Panc1 (cell line): ENCODE measurements at regions not wholly inside any gene's neighbourhood (a gene's known extent, or its start where the extent isn't known, plus 50 kb on each side); places are given as distances from the start of the nearest gene placed in this dataset.

ENCODE experiments used
- ATAC-seq: fragments of 200-7000 bp; cut with Tn5 transposase; 2 replicates; pipeline ENCODE4 v1.9.1; 2020; ENCODE audit warnings: mild to moderate bottlenecking, moderate library complexity
- BruUV-seq: library from RNA; stranded (reverse); fragments of 400-500 nt; replicated peaks from 2 replicates; lab custom pipeline; 2021; lab: Mats Ljungman, UMichigan
- CTCF ChIA-PET: fragments of 300-600 bp; sonication (Branson Sonifier 250); formaldehyde crosslinking; loops from one replicate; lab custom pipeline; 2022; ENCODE audit warnings: antibody characterized with exemption; lab: Charles Lee
- POLR2A ChIA-PET: fragments of 300-600 bp; sonication (Branson Sonifier 250); formaldehyde crosslinking; loops from one replicate; lab custom pipeline; 2022; ENCODE audit warnings: antibody characterized with exemption; lab: Charles Lee
- DNase-seq: peaks from one replicate; pipeline ENCODE4 v3.0.0-alpha.2; 2010; ENCODE audit warnings: low read depth, low spot score
- H3K27ac ChIP-seq: 2 replicates; pipeline ENCODE4 v1.5.1; 2011; ENCODE audit warnings: mild to moderate bottlenecking, low read length, inconsistent platforms
- H3K27me3 ChIP-seq: fragments of 200-500 bp; sonication (Bioruptor generic); 2 replicates; pipeline ENCODE4 v1.6.0; 2014; ENCODE audit warnings: low read length, inconsistent platforms; ENCODE audit not compliant: control insufficient read depth, insufficient read depth
- H3K36me3 ChIP-seq: fragments of 200-500 bp; sonication (Bioruptor generic); 2 replicates; pipeline ENCODE4 v1.5.1; 2014; ENCODE audit warnings: inconsistent platforms, mild to moderate bottlenecking, low read length, moderate library complexity; ENCODE audit not compliant: control insufficient read depth, insufficient read depth
- H3K4me1 ChIP-seq: 2 replicates; pipeline ENCODE4 v1.5.1; 2011; ENCODE audit warnings: inconsistent platforms, mild to moderate bottlenecking, low read length, moderate library complexity; ENCODE audit not compliant: control insufficient read depth, insufficient read depth
- H3K4me3 ChIP-seq, 2 experiments: 2 replicates each; pipeline ENCODE4 v1.5.1; 2011 to 2012; ENCODE audit warnings: low read depth in 2 of 2, low read length in 2 of 2, mild to moderate bottlenecking in 2 of 2, inconsistent platforms in 1 of 2, moderate library complexity in 1 of 2
- H3K9me3 ChIP-seq: fragments of 200-500 bp; sonication (Bioruptor generic); 2 replicates; pipeline ENCODE4 v1.5.1; 2014; ENCODE audit warnings: low read depth, mild to moderate bottlenecking, inconsistent platforms, low read length, moderate library complexity; ENCODE audit not compliant: control insufficient read depth, insufficient read depth
- POLR2AphosphoS5 ChIP-seq: IDR thresholded peaks from 2 replicates; pipeline ENCODE4 v1.6.1; 2012; ENCODE audit warnings: mild to moderate bottlenecking, low read depth, low read length, moderate library complexity
- REST ChIP-seq, 2 experiments: IDR thresholded peaks; 2 replicates each; pipeline ENCODE4 v1.6.1; 2011 to 2012; ENCODE audit warnings: low read depth in 2 of 2, control low read depth in 1 of 2, low read length in 1 of 2, mild to moderate bottlenecking in 1 of 2, moderate library complexity in 1 of 2; ENCODE audit not compliant: insufficient read depth in 1 of 2
- SIN3A ChIP-seq: IDR thresholded peaks from 2 replicates; pipeline ENCODE4 v1.6.1; 2012; ENCODE audit warnings: low read depth, mild to moderate bottlenecking, low read length, moderate library complexity, borderline replicate concordance; ENCODE audit not compliant: insufficient read depth
- TCF7L2 ChIP-seq: IDR thresholded peaks from 2 replicates; pipeline ENCODE4 v1.6.1; 2011; ENCODE audit warnings: mild to moderate bottlenecking, low read depth, low read length, inconsistent platforms
- in situ Hi-C: cut with HindIII; loops from 2 replicates; pipeline ENCODE4 v1.10.0; 2016; ENCODE audit warnings: low sequenced_read_pairs, low pct_unique_long_range_greater_than_20kb
- intact Hi-C: fragments of 100-400 bp; cut with micrococcal nuclease; formaldehyde crosslinking; loops from one replicate; pipeline ENCODE4 v1.10.0; 2022; ENCODE audit not compliant: unreplicated experiment
- TF ChIP-seq, protein P1 (sequence below): fragments of 450-650 bp; IDR thresholded peaks from 2 replicates; pipeline ENCODE4 v1.5.1; 2017; ENCODE audit warnings: mild to moderate bottlenecking

- in situ Hi-C loops (no loop called here), intact Hi-C loops (no loop called here)
- no peaks in the 10 kb centered on the region for H3K36me3 ChIP-seq
- no peaks in the 10 kb centered on the region for H3K27me3 ChIP-seq
- H3K27ac ChIP-seq, result no peak overlapping the region
- ChIA-PET POLR2A (no interaction called here), CTCF (no interaction called here)
- no TSS peak for BruUV-seq
- ATAC-seq (no peak), DNase-seq (no peak)
- no peak overlapping the region for H3K4me3 ChIP-seq
- H3K4me1 ChIP-seq, result no peaks in the 10 kb centered on the region
- no peaks in the 10 kb centered on the region for H3K9me3 ChIP-seq
- TF ChIP-seq SIN3A, result no peak
- no peak for TF ChIP-seq POLR2AphosphoS5
- TF ChIP-seq, protein P1, sequence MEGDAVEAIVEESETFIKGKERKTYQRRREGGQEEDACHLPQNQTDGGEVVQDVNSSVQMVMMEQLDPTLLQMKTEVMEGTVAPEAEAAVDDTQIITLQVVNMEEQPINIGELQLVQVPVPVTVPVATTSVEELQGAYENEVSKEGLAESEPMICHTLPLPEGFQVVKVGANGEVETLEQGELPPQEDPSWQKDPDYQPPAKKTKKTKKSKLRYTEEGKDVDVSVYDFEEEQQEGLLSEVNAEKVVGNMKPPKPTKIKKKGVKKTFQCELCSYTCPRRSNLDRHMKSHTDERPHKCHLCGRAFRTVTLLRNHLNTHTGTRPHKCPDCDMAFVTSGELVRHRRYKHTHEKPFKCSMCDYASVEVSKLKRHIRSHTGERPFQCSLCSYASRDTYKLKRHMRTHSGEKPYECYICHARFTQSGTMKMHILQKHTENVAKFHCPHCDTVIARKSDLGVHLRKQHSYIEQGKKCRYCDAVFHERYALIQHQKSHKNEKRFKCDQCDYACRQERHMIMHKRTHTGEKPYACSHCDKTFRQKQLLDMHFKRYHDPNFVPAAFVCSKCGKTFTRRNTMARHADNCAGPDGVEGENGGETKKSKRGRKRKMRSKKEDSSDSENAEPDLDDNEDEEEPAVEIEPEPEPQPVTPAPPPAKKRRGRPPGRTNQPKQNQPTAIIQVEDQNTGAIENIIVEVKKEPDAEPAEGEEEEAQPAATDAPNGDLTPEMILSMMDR, result no peak
- TF ChIP-seq REST (IDR thresholded peaks at IDR 0.05; ENCODE audit: insufficient read depth in 1 of 2, low read depth in 2 of 2, low read length in 1 of 2), result no peak
- no peak for TF ChIP-seq TCF7L2
Observed at GRCh38 chr16:5793556-5793955, 696.0 kb upstream of the EEF2KMT start.

GRCh38 chr16:5791011-5791657 lies 693.5 kb upstream of the EEF2KMT start:
- intact Hi-C loops, result no loop called here
- BruUV-seq, result no TSS peak
- POLR2A ChIA-PET, result no interaction called here
- no peak overlapping the region for H3K4me3 ChIP-seq
- no peaks in the 10 kb centered on the region for H3K4me1 ChIP-seq
- in situ Hi-C loops, result no loop called here
- no peak for ATAC-seq
- H3K27ac ChIP-seq, result no peak overlapping the region
- H3K36me3 ChIP-seq, result no peaks in the 10 kb centered on the region
- TF ChIP-seq SIN3A (no peak), TCF7L2 (no peak), REST (IDR thresholded peaks at IDR 0.05; ENCODE audit: insufficient read depth in 1 of 2, low read depth in 2 of 2, low read length in 1 of 2) (no peak), POLR2AphosphoS5 (no peak)
- TF ChIP-seq, protein P1, result no peak
- H3K27me3 ChIP-seq, result no peaks in the 10 kb centered on the region
- DNase-seq, result no peak
- no peaks in the 10 kb centered on the region for H3K9me3 ChIP-seq
- CTCF ChIA-PET, result no interaction called here
